Fibroblast of peridontal ligament (primary cell): ENCODE measurements at regions not wholly inside any gene's neighbourhood (a gene's known extent, or its start where the extent isn't known, plus 50 kb on each side); places are given as distances from the start of the nearest gene placed in this dataset.
"Not testable (repeated sequence)": the region's sequence is repeated elsewhere in the genome, so short reads cannot be mapped to it uniquely, and the experiment has no call there.

Source experiments
- DNase-seq: peaks from one replicate; pipeline ENCODE4 v3.0.0-alpha.2; 2010; ENCODE audit errors: extremely low read depth

DNA sequence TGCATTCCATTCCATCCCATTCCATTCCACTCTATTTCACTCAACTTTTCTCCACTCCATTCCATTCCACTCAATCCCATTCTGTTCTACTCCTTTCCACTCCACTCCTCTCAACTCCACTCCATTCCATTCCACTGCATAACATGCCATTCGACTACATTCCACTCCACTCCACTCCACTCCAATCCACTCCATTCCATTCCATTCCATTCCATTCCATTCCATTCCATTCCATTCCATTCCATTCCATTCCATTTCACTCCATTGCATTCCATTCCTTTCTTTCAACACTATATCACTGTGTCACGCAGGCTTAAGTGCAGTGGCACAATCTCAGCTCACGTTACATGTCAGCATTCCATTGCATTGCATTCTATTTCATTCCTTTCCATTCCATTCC lies 1430.4 kb downstream of the TSPY10 start:
- not testable (repeated sequence) for DNase-seq

DNA sequence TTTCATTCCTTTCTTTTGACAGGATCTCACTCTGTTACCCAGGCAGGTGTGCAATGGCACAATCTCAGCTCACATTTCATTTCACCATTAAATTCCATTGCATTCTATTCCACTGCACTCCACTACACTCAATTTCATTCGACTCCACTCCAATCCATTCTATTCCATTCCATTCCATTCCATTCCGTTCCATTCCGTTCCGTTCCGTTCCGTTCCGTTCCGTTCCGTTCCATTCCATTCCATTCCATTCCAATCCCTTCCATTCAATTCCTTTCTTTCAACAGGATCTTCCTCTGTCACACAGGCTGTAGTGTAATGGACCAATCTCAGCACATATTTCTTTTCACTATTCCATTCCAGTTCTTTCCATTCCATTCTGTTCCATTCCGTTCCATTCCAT lies 1445.7 kb downstream of the TSPY10 start:
- no peak for DNase-seq

DNA sequence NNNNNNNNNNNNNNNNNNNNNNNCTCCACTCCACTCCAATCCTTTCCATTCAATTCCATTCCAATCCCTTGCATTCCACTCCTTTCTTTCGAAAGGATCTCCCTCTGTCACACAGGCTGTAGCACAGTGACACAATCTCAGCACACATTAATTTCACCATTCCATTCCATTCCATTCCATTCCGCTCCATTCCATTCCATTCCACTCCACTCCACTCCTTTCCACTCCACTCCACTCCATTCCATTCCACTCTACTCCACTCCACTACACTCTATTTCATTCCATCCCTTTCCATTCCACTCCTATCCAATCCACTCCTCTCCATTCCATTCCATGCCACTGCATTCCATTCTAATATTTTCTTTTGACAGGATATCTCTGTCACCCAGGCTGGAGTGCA lies 1459.0 kb downstream of the TSPY10 start:
- DNase-seq: no peak

DNA sequence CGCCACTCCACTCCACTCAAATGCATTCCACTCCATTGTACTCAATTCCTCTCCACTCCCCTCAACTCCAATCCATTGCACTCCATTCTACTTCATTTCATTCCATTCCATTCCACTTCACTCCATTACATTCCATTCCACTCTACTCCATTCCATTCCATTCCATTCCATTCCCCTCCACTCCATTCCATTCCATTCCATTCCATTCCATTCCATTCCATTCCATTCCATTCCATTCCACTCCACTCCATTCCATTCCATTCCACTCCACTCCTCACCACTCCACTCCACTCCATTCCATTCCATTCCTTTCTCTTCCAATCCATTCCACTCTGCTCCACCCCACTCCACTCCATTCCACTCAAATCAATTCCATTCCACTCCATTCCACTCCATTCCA lies 1459.9 kb downstream of the TSPY10 start:
- no peak for DNase-seq

DNA sequence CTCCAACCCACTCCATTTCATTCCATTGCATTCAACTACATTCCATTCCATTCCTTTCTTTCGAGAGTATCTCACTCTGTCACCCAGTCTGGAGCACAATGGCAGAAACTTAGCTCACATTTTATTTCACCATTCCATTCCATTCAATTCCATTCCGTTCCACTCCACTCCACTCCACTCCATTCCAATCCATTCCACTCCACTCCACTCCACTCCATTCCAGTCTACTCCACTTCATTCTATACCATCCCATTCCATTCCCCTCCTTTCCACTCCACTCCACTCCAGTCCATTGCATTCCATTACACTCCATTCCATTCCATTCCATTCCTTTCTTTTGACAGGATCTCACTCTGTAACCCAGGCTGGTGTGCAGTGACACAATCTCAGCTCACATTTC lies 1466.3 kb downstream of the TSPY10 start:
- DNase-seq: no peak

DNA sequence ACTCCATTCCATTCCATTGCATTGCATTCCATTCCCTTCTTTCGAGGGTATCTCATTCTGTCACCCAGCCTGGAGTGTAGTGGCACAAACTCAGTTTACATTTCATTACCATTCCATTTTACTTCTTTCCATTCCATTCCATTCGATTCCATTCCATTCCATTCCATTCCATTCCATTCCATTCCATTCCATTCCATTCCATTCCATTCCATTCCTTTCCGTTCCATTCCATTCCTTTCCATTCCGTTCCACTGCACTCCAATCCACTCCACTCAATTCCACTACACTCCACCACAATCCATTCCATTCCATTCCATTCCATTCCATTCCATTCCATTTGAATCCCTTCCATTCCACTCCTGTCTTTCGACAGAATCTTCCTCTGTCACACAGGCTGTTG lies 1472.0 kb downstream of the TSPY10 start:
- DNase-seq: not testable (repeated sequence)

DNA sequence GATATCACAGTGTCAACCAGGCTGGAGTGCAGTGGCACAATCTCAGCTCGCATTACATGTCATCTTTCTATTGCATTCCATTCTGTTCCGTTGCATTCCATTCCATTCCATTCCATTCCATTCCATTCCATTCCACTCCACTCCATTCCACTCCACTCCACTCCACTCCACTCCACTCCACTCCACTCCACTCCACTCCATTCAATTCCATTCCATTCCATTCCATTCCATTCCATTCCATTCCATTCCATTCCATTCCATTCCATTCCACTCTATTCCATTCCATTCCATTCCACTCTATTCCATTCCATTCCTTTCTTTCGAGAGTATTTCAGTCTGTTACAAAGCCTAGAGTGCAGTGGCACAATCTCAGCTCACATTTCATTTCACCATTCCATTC lies 1486.5 kb downstream of the TSPY10 start:
- not testable (repeated sequence) for DNase-seq

DNA sequence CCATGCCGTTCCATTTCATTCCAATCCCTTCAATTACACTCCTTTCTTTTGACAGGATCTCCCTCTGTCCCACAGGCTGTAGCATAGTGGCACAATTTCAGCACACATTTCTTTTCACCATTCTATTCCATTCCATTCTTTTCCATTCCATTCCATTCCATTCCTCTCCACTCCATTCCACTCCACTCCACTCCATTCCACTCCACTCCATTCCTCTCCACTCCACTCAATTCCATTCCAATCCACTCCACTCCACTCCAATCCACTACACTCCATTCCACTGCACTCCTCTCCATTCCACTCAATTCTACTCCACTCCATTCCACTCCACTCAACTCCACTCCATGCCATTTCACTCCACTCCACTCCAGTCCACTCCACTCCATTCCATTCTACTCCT lies 1495.1 kb downstream of the TSPY10 start:
- no peak for DNase-seq

DNA sequence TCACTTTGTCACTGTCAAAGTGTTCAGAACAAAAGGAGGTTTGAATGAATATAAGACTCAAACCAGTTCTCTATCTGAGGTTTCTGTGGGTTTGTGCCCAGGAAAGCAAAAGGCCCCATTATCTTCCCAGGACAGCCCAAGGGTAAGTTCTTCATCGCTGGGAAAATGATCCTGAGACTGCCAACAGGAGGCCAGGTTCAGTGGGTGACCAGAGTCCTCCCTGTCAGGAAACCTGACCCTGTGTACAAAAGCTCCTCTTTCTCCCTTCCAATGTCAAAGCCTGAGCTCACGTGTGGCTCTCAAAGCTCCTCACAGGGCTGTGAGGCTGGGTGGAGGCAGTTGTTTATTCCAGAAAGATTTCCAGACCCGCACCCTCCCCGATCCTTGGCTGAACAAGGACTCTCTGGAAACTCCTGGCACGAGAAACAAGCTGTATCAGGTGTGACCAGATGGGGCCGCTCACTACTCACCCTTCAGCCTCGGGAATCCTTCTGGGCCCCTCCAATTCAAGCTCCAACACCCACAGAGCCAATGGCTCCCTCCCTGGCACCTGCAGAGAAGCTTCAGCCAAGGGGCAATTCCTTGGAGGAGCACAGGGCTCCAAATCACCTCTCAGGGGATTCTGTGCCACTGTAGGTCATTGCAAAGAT lies 1516.7 kb downstream of the TSPY10 start:
- no peak for DNase-seq

DNA sequence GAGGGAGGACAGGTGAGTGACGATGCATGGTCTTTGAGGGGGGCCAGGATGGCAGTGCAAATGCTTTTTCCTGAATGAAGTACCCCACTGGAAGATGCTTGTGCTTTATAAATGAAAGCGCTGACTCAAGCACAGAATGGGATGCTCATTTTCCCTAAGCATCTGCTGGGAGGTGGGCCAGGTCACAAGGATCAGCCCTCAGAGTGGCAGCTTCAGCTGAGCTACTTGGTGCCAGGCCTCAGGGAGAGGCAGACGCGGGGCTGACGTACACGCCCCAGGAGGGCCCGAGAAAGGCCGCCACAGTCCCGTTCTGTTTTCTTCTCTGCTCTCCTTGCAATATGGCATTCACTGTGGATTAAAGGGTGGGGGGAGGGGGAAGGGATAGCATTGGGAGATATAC lies 1535.8 kb downstream of the TSPY10 start:
- DNase-seq: no peak

DNA sequence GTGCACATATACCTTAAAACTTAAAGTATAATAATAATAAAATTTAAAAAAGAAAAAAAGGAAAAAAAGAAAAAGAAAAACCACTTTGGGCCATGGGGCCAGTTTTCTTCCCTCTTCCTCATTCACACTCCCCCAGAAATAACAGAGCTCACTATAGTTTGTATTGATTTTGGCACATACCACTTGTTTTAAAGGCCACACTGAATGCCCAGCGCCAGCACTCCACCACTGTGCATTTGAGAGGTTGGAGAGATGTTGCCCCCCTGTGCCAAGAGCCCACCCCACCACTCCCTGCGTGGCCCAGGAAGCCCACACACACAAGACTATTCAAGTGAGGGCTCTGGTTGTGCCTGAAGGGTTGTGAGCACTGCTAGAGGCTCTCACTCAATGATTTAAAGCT lies 1536.3 kb downstream of the TSPY10 start:
- no peak for DNase-seq

DNA sequence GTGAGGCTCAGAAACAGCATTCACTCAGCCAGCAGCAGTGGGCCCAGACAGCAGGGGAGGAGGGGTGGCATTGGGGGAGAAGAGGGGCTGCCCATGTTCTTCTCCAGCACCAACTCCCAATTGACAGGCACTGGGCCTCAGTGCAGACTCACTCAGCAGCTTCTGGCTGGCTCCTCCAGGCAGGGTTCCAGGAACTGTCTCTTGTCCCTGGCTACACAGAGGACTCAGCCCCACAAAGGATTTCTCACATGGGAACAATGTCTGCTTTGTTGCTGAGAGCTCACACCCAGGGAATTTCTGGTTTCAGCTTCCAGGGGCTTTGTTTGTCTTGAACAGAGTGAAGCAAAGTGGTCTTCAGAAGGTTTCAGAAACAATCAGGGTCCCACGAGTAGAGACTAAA lies 1536.7 kb downstream of the TSPY10 start:
- DNase-seq: no peak

DNA sequence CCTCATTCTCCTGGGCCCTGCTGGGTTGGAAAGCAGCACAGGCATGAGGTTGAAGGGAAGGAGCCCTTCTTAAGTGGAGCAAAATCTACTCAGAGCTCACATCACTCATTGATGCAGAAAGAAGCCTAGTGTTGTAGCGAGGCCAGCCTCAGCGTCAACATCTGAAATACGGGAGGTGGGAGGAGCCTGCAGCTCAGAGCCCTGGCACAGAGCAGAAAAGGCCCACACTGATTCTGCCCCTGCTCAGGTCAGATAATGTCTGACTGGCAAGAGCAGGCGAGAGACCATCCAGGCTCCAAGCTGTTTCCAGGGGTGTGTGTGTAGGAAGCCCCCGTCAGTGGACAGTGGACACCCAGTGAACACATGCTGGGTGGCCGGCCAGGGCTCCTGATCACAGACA lies 1541.6 kb downstream of the TSPY10 start:
- DNase-seq: no peak

DNA sequence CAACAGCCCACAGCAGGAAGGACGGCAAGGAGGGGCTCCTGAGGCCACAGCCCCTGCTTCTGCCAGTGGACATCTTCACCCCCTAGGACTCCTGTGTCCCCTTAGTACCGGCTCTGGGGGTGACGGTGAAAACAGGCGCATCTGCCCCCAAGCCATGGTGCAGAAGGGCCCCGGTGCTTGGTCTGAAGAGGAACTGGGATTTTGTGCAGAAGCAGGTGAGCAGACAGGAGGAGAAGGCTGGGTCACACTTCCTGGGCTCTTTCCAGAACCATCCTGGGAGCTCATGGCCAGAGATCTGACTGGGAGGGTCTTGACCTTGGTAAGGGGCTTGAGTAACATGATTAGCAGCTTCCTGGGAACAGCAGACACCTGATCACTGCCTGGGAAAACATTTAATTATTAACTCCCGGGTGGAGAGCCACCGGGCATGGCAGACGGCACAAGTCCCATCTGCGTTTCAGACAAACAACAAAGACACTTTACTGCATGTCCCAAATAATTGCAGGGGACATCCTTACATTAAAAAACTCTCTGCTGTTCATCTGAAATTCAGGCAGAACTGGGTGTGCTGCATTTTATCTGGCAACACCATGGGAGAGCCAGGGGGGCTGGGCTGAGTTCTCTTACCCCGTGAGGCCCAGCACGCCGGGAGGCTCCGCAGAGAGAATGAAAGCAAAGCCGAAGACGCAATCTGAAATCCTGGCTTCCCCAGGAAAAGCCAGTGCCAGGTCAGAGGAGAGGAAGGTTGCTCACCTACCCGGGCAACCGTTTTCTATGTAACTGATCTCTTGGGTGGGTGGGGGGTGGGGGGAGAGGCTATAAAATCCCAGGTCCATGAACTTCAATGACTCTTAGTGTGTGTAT lies 1542.8 kb downstream of the TSPY10 start:
- no peak for DNase-seq

DNA sequence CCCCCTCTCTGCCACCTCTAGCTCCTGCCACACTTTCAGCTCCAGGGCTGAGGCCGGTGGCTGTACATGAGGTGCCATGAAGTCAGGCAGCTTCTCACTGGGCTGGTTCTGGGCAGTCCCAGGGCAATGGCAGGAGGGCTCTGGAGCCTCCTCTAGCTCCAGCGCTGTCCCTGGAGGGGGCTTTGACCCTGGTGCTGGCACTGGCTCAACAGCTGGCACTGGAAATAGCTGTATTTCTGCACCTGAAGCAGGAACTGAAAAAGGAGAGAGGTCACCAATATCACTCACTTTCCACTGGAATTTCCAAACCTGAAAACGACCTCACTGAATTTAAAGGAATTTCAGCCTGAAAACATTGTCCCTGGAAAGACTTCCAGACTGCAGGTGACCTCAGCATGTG lies 1558.1 kb downstream of the TSPY10 start:
- DNase-seq: not testable (repeated sequence)

DNA sequence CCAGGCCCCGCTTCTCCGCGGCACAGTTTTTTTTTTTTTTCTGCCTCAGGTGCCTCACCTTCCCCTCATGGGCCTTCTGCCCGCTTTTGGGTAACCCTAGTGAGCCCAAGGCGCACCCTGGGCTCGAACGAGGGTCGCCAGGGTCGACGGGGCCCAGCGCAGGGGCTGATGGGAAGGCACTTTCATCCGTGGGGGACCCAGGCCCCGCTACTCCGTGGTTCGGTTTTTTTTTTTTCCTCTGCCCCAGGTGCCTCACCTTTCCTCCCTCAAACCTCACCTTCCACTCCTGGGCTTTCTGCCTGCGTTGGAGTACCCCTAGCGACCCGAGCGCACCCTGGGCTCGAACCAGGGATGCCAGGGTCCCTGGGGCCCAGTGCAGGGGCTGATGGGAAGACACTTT lies 1569.8 kb downstream of the TSPY10 start:
- DNase-seq: not testable (repeated sequence)

DNA sequence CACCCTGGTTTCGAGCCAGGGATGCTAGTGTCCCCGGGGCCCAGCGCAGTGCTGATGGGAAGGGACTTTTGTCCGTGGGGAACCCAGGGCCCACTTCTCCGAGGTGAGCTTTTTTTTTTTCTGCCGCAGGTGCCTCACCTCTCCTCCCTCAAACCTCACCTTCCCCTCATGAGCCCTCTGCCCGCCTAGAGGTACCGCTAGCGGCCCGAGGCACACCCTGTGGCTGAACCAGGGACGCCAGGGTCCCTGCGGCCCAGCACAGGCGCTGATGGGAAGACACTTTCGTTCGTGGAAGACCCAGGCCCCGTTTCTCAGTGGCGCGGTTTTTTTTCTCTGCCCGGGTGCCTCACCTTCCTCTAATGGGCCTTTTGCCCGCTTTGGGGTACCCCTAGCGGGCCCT lies 1570.7 kb downstream of the TSPY10 start:
- not testable (repeated sequence) for DNase-seq

DNA sequence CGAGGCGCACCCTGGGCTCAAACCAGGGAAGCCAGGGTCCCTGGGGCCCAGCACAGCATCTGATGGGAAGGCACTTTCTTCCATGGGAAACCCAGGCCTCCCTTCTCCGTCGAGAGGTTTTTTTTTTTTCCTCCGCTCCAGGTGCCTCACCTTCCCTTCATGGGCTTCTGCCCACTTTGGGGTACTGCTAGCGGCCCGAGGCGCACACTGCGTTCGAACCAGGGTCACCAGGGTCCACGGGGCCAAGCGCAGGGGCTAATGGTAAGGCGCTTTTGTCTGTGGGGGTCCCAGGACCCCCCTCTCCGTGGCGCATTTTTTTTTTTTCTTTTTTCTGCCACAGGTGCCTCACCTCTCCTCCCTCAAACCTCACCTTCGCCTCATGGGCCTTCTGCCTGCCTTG lies 1571.3 kb downstream of the TSPY10 start:
- DNase-seq: no peak

DNA sequence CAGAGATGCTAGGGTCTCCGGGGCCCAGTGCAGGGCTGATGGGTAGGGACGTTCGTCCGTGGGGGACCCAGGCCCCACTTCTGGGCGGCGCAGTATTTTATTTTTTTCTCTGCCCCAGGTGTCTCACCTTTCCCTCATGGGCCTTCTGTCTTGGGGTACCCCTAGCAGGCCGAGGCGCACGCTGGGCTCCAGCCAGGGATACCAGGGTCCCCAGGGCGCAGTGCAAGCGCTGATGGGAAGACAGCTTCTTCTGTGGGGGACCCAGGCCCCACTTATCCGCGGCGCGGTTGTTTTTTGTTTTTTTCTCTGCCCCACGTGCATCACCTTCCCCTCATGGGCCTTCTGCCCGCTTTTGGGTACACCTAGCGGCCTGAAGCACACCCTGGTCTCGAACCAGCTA lies 1572.8 kb downstream of the TSPY10 start:
- not testable (repeated sequence) for DNase-seq

DNA sequence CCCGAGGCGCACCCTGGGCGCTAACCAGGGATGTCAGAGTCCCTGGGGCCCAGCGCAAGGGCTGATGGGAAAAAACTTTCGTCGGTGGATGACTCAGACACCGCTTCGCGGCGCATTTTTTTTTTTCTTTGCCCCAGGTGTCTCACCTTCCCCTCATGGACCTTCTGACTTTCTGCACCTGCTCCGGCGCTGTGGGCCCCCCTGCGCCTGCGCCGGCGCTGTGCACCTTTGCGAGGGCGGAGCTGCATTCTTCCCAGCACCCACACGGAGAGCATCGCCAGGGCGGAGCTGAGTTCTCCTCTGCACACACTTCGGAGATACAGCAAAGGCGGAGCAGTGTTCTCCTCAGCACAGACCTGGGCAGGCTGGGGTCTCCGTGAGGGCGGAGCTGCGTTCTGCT lies 1575.3 kb downstream of the TSPY10 start:
- not testable (repeated sequence) for DNase-seq

DNA sequence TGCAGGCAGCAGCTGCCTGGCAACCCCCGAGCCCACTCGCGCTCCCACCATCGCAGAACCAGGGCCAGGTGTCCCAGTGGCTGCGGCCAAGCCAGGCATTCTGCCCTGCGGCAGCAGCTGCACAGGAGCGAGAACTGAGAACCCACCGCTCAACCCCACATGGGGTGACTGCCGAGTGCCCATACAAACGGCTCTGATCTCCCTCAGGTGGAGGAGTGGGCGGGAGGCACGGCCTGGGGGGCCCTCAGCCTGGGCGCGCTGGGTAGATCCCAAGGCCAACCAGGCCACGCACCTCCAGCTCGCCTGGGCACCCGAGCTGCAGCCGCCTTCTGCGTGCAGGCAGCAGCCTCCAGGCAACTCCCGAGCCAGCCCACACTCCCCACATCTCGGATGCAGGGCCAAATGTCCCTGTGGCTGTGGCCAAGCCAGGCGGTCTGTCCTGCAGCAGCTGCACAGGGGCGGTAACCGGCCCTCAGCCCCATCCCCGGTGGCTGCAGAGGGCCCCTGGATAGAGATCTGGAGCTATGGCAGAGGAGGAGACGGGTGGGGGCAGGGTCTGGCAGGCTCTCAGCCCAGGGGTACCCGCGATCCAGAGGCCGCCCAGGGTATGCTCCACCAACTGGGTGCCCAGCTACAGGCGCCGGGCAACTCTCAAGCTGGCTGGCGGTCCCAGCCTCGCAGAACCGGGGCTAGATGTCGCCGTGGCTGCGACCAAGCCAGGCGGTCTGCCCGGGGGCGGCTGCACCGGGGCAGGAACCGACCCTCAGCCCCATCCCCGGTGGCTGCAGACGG lies 1579.6 kb downstream of the TSPY10 start:
- not testable (repeated sequence) for DNase-seq

DNA sequence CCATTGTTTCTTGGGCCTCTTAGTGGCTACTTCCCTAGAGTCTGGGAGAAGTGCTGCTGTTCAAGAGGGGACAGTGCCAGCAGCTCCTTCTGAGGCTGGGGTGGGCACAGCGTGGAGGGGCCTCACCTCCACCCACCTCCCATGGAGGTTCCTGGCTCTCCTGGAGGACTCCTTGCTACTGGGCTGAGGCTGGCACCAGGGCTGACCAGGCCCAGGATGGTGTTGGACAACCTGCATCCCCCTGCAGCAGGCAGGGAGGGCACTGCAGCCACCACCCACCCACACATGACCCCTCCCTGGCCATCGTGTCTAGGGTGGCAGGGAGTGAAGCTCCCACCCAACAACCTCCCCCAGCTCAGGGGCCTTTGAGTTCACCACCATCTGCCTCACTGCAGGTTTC lies 1549.3 kb upstream of the USP9Y start:
- not testable (repeated sequence) for DNase-seq

DNA sequence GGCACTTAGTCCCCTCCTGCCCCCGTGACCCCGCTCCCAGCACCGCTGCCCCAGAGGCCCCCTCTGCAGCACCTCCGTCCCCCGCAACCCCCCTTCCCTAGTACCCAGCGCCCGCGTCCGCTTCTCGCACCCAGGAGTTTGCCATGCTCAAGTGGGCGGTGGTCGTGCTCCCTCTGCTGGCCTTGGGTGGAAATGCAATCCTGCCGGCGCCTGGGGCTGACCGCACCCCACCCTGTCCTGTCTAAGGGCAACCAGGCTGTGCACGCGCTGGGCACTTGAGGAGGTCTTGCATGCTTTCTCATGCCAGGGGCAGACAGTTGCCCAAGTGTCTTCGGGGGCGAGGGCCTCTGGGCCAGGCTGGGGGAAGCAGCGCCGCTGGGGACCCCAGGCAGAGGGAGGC lies 1544.9 kb upstream of the USP9Y start:
- not testable (repeated sequence) for DNase-seq
